Liver (tissue), 8 donors: ENCODE measurements at regions not wholly inside any gene's neighbourhood (a gene's known extent, or its start where the extent isn't known, plus 50 kb on each side); places are given as distances from the start of the nearest gene placed in this dataset.

Experiments
- DNase-seq: peaks from one replicate; pipeline ENCODE4 v3.0.0-alpha.2; 2017; ENCODE audit warnings: low spot score
- H3K27ac ChIP-seq, 2 donors: one replicate each; pipeline ENCODE4 v1.7.0; 2013; ENCODE audit warnings: inconsistent platforms in 2 of 2, low read length in 2 of 2, control low read depth in 1 of 2, low read depth in 1 of 2, mild to moderate bottlenecking in 1 of 2
- H3K27me3 ChIP-seq, 4 donors: one replicate each; pipeline versions ENCODE4 v1.6.1 to v1.7.0; 2013; ENCODE audit warnings: low read length in 3 of 4, inconsistent platforms in 1 of 4, mild to moderate bottlenecking in 1 of 4, moderate library complexity in 1 of 4; ENCODE audit not compliant: control insufficient read depth in 4 of 4, insufficient read depth in 4 of 4
- H3K36me3 ChIP-seq, 4 donors: one replicate each; pipeline versions ENCODE4 v1.6.1 to v1.7.0; 2013; ENCODE audit warnings: low read length in 3 of 4, mild to moderate bottlenecking in 3 of 4, low read depth in 1 of 4, moderate library complexity in 1 of 4; ENCODE audit not compliant: control insufficient read depth in 4 of 4, insufficient read depth in 3 of 4
- H3K4me1 ChIP-seq, 4 donors: one replicate each; pipeline versions ENCODE4 v1.6.1 to v1.7.0; 2013; ENCODE audit warnings: low read length in 3 of 4, mild to moderate bottlenecking in 3 of 4, moderate library complexity in 1 of 4; ENCODE audit not compliant: control insufficient read depth in 4 of 4, insufficient read depth in 4 of 4
- H3K4me3 ChIP-seq, 3 donors: one replicate each; pipeline versions ENCODE4 v1.6.1 to v1.7.0; 2013; ENCODE audit warnings: low read length in 3 of 3, control low read depth in 1 of 3, low read depth in 1 of 3, mild to moderate bottlenecking in 1 of 3
- H3K9ac ChIP-seq, 2 donors: one replicate each; pipeline ENCODE4 v1.7.0; 2013; ENCODE audit warnings: low read length in 2 of 2, mild to moderate bottlenecking in 2 of 2, moderate library complexity in 2 of 2, control low read depth in 1 of 2, low read depth in 1 of 2
- H3K9me3 ChIP-seq, 4 donors: one replicate each; pipeline versions ENCODE4 v1.6.1 to v1.7.0; 2013; ENCODE audit warnings: low read length in 3 of 4; ENCODE audit not compliant: control insufficient read depth in 4 of 4
- CTCF ChIP-seq: fragments of 150-350 bp; IDR thresholded peaks from 2 replicates; pipeline ENCODE4 v1.5.1; 2017; ENCODE audit warnings: improper control_type of control experiment, low read depth, low read length; ENCODE audit not compliant: missing input control
- EGR1 ChIP-seq, 2 donors: IDR thresholded peaks; 2 replicates each; pipeline ENCODE4 v1.6.1; 2016 to 2018; ENCODE audit warnings: antibody characterized with exemption in 2 of 2, low read depth in 2 of 2
- FOXA1 ChIP-seq: IDR thresholded peaks from 2 replicates; pipeline ENCODE4 v1.6.1; 2016; ENCODE audit warnings: antibody characterized with exemption
- GABPA ChIP-seq, 2 donors: IDR thresholded peaks in 1 of 2; conservative IDR thresholded peaks in 1 of 2; 2 replicates each; pipeline ENCODE4 v1.6.1; 2016; ENCODE audit warnings: antibody characterized with exemption in 2 of 2, mild to moderate bottlenecking in 1 of 2, moderate library complexity in 1 of 2
- JUND ChIP-seq, 2 donors: IDR thresholded peaks; 2 replicates each; pipeline ENCODE4 v1.6.1; 2016; ENCODE audit warnings: antibody characterized with exemption in 2 of 2
- MAX ChIP-seq: IDR thresholded peaks from 2 replicates; pipeline ENCODE4 v1.6.1; 2016; ENCODE audit warnings: antibody characterized with exemption
- NR2F2 ChIP-seq: IDR thresholded peaks from 2 replicates; pipeline ENCODE4 v1.6.1; 2016; ENCODE audit warnings: antibody characterized with exemption
- RAD21 ChIP-seq, 2 donors: IDR thresholded peaks; 2 replicates each; pipeline ENCODE4 v1.6.1; 2016; ENCODE audit warnings: antibody characterized with exemption in 2 of 2, mild to moderate bottlenecking in 2 of 2
- REST ChIP-seq: IDR thresholded peaks from 2 replicates; pipeline ENCODE4 v1.6.1; 2016; ENCODE audit warnings: antibody characterized with exemption, mild to moderate bottlenecking
- RXRA ChIP-seq, 2 donors: IDR thresholded peaks; 2 replicates each; pipeline ENCODE4 v1.6.1; 2017 to 2018; ENCODE audit warnings: antibody characterized with exemption in 2 of 2, mild to moderate bottlenecking in 1 of 2
- SP1 ChIP-seq: IDR thresholded peaks from 2 replicates; pipeline ENCODE4 v1.6.1; 2018; ENCODE audit warnings: antibody characterized with exemption, mild to moderate bottlenecking
- YY1 ChIP-seq: IDR thresholded peaks from 2 replicates; pipeline ENCODE4 v1.6.1; 2016; ENCODE audit warnings: antibody characterized with exemption, mild to moderate bottlenecking
- ZBTB33 ChIP-seq: IDR thresholded peaks from 2 replicates; pipeline ENCODE4 v1.6.1; 2016; ENCODE audit warnings: antibody characterized with exemption
- WGBS: extraction: QIAGEN DNeasy Blood & Tissue Kit; methylation state at CpG from one replicate; pipeline ENCODE4 v1.1.7; 2013; 5-methylcytosine and 5-hydroxymethylcytosine counted together
- donor health status: healthy.
- donor health status: healthy.
- donor health status: healthy.
- donor health status: healthy.
- donor health status: healthy.

GRCh38 chr20:58044931-58045555 is 183.4 kb downstream of the ANKRD60 start:
- Histone ChIP-seq H3K9ac (no peak overlapping the region), H3K27me3 (peaks cover 0 to 2% (median under 1%) of the 10 kb centered on the region in 4 donors), H3K4me1 (no peaks in the 10 kb centered on the region), H3K4me3 (no peak overlapping the region), H3K9me3 (no peaks in the 10 kb centered on the region), H3K27ac (no peak overlapping the region), H3K36me3 (no peaks in the 10 kb centered on the region)
- 76% methylated on average over 9 of the region's 9 CpGs for WGBS
- no peak for DNase-seq
- TF ChIP-seq REST (no peak), YY1 (no peak), FOXA1 (no peak), EGR1 (IDR thresholded peaks at IDR 0.05; ENCODE audit: low read depth in 2 of 2) (no peak), ZBTB33 (no peak), RAD21 (IDR thresholded peaks at IDR 0.05) (no peak), NR2F2 (no peak), CTCF (no peak), MAX (no peak), JUND (IDR thresholded peaks at IDR 0.05) (no peak), GABPA (IDR thresholded peaks at IDR 0.05 in 1 of 2, conservative IDR thresholded peaks at IDR 0.05 in 1 of 2) (no peak), SP1 (no peak), RXRA (IDR thresholded peaks at IDR 0.05) (no peak)

GRCh38 chr20:58044286-58044685 is 184.2 kb downstream of the ANKRD60 start:
- H3K36me3 ChIP-seq = no peaks in the 10 kb centered on the region
- TF ChIP-seq RAD21 (IDR thresholded peaks at IDR 0.05) = no peak
- no peak overlapping the region for H3K4me3 ChIP-seq
- 74% methylated on average over 6 of the region's 6 CpGs for WGBS
- no peaks in the 10 kb centered on the region for H3K9me3 ChIP-seq
- H3K9ac ChIP-seq = no peak overlapping the region
- peaks cover 0 to 5% (median 2%) of the 10 kb centered on the region in 4 donors for H3K27me3 ChIP-seq
- no peak for DNase-seq
- H3K4me1 ChIP-seq = no peaks in the 10 kb centered on the region
- H3K27ac ChIP-seq = no peak overlapping the region
